ENCODE measurements at regions not wholly inside any gene's neighbourhood (a gene's known extent, or its start where the extent isn't known, plus 50 kb on each side); places are given as distances from the start of the nearest gene placed in this dataset.

DNA sequence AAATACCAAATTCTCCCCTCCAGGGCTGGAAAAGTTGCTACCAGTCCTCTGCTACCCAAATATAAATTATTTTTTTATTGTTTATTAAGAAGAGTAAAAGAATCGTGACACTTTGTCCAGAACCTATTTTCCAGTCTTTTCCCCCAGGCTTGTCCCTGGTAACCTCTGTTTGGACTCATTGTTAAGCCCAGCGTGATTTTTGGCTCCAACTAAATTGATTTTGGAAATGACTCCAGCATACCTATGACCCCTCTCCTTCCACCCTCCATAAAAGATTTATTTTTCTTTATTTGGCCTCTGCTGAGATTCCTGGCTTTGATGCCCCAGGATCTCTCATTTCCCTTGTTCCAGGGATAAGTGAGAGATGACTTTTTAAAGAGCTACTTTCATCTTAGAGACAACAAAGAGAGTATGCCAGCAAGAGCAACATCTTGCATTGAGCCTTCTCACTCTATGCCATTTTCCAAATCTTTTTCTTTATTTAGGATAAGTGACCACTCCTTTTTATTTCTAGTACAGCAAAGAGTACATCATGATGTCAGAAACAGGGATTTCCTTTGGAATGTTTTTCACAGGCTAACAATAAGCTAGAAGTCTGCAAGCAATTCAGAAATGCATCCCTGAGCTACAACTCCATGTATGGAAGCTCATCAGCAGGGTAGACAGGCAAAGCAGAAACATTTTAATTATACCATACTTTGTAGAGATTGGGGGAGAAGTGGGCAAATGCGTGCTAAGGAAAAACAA is 75.8 kb downstream of the DAD1 start:
- DNase-seq (ENCODE audit: low read depth in 2 of 2): no peak

DNA sequence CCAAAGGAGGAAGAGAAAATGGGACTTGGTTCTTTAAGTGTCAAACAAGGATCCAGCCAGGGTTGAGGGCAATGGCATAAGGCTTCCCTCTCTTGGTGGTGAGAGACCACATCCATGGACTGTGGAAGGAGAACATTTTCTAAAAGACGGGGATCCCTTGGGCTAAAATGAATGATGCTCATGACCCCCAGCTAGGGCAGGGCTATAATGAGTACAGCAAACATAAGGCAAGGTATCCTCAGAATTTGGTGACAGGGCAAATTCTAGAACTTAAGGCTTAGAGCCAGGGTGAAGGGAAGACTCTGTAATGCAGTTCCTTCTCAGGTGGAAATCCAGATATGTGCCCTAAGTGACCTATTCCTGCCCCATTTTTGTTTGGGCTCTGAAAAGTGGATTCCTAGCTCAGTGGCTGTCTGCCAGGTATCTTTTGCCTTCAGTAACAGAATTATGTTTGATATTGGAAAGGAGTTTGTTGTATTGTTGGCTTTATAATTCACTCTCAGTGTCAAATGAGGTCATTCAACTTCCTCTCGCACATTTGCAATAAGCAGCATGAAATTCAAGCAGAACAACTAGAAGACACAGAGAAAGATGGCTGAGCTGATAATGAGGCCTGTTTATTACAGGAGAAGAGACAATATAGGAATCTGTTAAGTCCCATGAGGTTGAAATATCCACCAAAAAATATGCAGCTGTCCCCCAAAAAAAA is 76.8 kb downstream of the DAD1 start:
- DNase-seq (ENCODE audit: low read depth in 2 of 2): no peak

DNA sequence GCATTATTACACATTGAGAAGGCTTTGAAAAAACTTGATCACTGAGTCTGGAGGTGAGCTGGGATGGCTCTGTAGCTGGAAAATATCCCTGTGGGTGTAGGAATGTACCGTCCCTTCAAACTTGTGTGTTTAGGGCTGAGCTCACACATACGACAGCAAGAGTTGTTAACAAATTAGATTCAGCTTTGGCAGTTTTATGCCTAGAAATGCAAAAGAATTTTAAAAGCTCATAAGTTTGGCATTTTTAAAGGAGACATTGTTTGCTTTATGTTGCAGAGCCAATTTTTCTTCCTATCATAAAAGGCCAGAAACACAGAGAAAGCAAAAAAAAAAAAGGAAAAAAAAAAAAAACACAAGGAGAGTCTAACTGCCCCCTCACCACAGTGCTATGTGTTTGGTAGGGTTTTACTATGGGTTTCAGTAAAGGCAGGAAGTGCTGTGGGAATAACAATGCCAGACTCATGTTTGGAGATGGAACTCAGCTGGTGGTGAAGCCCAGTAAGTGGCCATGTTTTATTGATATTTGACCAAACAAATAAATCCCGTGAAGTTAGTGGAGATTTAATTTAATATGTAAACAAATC is 78.4 kb downstream of the DAD1 start:
- no peak for DNase-seq (ENCODE audit: low read depth in 2 of 2)

DNA sequence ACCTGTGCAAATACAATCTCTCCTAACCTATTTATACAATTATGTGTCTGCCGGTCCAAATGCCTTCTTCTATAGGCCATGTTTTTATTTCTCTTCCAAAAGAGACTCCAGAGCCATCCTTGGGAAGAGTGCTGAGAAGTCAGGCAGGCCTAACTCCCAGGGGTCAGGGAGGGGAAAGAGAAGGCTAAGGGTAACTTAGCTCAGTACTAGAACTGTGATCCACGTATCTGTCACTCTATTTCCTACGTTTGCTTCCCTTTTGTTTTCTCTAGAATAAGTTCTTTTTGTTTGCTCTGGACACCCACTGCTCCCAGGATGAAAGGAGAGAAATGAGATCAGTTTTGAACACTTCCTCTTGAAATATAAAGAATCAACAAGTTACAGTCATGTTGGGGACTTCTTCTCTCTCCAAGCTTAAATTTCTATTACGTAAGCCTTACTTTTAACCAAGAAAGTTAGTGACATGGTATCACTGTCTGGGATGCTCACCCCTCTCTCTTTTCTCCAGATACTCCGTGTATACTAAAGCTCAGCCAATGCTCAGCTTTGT is 79.2 kb downstream of the DAD1 start:
- no peak for DNase-seq (ENCODE audit: low read depth in 2 of 2)

DNA sequence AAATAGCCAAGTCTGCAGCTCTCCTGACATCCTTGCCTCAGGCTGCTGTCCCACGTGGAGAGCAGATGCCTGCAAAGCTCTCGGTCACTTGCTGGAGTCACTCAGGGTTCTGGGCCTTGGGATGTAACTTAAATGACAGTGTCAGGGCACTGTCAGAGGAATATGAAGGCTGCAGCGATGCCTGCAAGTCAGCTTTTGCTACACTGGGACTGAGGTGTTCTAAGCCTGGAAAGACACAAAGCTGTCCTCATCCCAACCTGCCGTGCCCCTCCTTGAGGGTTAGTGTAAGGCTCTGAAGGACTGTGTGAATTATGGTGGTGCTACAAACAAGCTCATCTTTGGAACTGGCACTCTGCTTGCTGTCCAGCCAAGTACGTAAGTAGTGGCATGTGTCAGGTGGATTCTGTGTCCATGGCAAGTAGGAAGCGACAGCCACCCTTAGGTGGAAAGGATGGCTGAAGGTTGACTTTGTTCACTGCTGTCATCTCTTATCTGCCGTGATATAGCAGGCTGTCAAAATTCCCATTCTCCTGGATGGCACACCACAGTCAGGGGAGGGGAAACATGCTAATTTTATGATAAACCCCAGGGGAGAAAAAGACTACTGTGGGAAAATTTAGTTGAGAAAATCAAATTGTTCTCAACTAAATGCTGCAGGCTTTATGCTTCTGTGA is 79.9 kb downstream of the DAD1 start:
- no peak for DNase-seq (ENCODE audit: low read depth in 2 of 2)

DNA sequence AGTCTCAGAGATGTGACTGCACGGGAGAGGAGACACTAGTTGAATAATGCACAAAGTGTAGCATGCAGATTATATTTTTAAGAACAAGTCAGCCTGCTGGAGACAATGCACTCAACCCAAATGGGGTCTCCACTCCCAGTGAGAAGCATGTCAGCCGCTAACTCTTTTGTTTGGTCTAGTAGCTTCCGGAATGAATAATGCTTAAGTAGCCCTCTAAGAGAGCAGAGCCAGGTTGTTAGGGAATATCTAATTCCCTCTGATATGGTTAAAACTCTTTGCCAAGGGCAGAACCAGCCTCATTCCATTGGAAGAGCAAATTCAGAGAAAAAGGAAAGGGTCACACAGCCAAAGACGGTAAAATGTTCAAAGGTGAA is 80.4 kb downstream of the DAD1 start:
- no peak for DNase-seq (ENCODE audit: low read depth in 2 of 2)

DNA sequence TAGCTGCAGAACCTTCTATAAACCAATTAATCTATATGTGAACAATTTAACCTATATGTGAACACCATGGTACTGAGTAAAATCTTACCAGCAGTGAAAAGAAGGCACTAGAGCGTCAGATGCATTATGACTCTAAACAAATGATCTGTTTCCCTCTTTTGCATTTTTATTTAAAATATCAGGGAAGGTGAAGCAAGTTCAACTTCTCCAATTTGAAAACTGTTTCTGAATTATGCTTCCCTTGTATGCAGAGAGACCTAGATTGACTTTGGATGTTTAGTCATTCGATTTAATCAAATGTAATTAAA is 80.9 kb downstream of the DAD1 start:
- DNase-seq (ENCODE audit: low read depth in 2 of 2): no peak

DNA sequence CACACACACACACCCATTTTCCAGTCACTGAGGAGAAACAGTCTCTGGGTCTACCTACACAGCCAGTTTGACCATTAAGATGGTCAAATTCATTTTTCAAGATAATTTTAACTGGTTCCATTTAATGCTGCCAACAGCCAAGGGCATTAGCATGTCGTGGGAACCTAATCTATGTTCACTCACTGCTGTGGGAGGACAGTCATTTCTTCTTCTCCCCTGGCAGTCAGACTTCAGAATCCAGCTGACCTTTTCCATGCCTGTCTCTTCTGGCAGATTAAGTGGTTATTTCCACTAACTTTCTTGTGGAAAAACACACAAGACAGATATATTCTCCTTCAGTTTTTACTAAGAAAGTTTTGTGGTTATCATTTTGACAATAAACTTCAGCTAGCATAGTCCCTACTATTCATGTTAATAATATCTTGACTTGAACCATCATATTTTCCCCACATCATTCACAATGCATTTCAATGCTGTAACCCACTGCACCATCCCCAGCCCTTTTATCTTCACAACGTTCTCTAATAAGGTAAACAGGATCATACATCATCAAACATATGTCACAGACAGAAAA is 82.2 kb downstream of the DAD1 start:
- no peak for DNase-seq (ENCODE audit: low read depth in 2 of 2)

DNA sequence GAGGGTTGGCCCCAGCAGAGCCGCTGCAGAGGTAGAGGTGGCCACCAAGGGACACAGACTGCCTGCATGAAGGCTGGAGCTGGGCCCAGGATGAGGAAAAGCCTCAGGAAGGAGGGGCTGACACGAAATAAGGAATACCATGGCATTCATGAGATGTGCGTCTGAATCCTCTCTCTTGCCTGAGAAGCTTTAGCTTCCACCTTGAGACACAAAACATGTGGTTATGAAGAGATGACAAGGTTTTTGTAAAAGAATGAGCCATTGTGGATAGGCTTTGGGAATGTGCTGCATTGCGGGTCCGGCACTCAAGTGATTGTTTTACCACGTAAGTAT is 82.7 kb downstream of the DAD1 start:
- DNase-seq (ENCODE audit: low read depth in 2 of 2): no peak

DNA sequence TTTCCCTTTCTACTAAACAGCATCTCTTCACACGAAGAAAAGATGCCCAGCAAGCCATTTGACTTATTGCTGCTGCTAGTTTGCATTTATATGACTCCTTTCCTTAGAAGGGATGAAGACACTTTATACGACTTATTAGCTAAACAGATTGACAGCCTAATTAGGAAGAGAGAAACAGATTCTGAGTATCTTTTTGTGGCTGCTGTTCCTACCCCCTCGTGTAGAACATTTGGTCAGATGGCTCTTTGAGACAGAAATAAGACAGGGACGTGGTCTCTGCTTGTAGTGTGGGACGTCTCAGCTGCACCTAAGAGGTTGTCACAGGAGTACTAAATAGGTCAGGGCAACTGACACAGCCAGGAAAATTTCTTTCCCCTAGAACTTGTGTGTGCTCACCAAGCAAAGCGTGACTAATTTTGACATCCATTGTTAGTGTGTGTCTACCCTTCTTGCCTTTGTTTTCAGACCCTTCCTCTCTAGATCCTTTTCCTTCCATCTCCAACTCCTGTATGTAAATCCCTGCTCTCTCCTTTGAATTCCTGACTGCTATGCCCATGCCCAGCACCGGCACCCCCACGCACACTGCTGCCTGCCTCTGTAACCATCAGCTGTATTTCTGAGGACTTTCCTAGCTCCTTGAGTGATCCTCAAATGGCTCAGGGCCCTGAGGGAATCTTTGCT is 83.2 kb downstream of the DAD1 start:
- no peak for DNase-seq (ENCODE audit: low read depth in 2 of 2)

DNA sequence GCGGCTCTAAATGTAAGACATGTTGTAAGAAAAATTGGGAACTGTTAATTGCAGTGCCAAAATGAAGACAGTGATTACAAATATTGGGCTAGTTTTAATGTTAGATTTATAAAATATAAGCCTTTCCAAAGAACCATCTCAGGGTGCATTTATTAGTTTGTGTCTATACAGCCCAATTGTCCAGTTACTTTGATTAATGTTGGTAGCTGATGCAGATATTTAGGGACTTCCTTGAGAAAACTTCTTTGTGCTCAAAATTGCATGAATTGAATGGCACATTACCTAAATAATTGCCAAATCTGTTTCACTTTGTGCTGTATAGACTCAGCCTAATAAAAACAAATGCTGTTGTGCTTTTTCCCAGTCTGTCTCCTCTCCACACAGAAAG is 83.7 kb downstream of the DAD1 start:
- DNase-seq (ENCODE audit: low read depth in 2 of 2): no peak

DNA sequence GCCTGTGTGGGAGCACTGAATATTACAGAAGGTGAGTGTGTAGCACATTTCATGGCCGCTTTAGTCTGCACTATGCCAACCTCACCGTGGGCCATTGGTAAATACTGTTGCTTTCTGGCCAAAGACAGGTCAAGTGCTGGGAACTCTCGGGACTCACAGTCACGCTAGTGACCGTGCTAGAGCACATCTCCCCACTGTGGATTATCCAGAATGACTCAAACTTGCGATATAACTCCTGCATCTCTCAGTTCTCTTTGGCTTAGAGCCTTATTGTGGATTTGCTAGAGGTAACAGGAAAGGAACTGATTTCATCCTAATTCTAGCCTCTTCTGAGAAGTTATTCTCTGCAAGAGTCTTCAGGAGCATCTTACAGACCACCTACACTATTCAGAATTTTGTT is 86.5 kb downstream of the DAD1 start:
- no peak for DNase-seq (ENCODE audit: low read depth in 2 of 2)

DNA sequence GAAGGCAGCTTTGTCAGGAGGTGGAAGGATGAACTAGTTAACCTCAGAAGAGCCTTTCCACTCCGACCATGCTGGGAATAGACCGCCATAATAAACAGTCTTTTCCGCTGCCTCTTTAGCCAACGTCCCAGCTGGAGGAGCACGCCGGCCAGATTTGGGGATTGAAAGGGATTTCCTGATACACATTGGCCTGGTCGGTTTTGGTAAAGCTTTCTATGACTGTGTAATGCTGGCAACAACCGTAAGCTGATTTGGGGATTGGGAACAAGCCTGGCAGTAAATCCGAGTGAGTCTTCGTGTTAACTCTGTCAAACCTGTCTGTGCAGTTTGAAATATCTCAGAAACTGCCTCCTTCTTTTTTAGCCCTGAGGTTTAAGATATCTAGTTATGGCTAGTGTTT is 87.0 kb downstream of the DAD1 start:
- no peak for DNase-seq (ENCODE audit: low read depth in 2 of 2)

DNA sequence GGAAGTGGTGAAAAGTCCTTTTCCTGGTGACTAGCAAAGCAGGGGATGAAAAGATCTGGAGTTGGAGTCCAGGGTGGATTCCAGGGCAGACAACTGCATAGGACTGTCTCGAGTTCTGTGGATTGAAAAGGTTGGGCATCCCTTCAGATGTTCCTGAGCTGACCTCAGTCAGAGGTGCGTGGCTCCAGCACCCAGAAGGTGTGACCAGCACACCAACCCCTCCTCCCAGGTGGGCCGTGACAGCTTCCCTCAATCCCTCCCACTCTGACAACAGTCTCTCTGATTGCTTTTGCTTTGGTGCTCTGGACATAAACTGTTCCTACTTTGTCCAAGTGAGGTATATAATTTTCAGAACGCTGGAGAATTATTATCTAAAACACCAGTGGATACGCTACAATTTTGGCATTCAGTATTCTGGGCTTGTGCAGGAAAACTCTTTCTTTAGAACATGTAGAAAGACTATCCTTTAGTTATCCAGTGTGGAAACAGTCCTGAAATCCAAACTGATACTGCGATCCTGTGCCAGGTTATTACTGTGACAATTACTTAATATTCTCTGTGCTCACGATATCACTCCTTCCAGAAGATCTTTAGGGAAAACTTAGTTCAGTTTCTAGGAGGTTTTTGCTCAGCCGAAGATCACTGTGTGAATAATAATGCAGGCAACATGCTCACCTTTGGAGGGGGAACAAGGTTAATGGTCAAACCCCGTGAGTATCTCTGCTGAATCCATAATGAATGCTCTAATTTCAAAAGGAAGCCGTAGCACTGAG is 87.9 kb downstream of the DAD1 start:
- no peak for DNase-seq (ENCODE audit: low read depth in 2 of 2)

DNA sequence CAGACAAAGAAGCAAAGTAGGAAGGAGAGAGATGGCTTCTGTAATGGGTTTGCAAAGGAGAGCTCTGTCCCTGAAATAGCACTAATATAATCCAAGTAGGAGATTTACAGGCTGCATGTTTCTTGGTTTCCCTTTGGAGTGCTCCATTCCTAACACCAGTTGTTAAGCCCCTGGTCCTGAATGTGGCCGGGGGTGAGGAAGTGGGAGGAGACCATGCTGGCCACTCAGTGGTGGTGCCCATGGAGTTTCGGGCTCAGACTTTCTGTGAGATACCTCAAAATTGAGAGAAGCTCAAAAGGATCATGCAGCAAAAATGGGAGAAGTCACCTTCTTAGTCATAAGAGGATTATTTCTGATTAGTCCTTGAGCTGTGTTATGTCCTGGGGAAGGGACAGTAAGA is 88.5 kb downstream of the DAD1 start:
- no peak for DNase-seq (ENCODE audit: low read depth in 2 of 2)

DNA sequence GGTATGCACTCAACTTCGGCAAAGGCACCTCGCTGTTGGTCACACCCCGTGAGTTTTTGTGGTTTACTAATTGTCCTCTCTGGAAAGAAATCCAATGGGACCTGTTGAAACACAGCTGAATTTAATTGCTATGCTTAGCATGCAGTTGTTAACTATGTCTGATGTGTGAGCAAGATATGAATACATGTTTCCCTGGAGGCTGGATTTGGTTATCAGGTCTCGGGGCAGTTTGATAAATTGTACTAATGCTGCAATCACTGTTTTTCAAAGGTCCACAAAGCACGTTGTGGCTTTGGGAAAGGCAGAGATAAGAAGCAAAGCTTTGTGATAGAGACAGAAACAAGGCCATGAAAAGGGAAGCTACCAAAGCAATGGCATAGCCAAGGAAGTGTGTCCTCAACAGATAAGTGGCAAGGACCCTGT is 91.3 kb downstream of the DAD1 start:
- DNase-seq (ENCODE audit: low read depth in 2 of 2): no peak

DNA sequence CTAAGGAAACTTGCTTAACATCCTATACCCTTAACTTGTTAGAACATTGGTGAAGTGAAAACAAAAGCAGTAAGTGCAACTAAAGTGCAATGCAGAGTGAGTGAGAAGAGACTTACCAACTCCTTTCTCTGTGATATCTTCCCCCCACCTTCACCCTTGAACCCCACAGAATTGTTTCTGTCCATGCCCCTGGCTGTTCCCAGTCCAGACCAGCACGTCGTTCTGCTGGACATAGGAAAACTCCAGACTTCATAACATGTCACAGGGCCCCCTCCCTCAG is 91.9 kb downstream of the DAD1 start:
- DNase-seq (ENCODE audit: low read depth in 2 of 2): no peak

DNA sequence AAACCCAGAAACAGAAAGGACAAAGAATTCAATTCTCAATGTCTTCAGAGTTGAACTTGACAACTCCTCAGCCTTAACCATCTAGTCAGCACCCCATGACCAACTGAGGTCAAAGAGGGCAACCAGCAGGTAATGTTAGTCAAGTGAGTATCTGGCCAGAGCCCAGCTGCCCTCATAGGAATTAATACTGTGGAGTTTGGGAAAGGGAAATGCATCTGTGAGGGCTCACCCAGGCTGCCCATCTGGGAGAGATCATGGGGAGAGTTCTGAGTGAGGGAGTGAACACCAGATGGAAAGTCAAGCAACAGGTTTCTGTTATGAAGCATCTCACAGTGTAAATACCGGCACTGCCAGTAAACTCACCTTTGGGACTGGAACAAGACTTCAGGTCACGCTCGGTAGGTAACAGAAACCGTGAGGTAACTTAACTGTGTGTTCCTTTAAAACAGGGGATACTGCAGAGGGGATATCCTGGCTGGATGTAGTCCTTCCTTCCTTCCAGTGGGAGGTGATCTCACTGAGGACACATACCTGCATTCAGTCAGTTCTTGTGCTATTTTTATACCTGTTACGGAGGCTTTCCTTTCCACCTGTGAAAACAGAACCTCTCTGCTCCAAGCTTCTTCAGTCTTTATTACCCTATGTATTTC is 94.4 kb downstream of the DAD1 start:
- no peak for DNase-seq (ENCODE audit: low read depth in 2 of 2)

DNA sequence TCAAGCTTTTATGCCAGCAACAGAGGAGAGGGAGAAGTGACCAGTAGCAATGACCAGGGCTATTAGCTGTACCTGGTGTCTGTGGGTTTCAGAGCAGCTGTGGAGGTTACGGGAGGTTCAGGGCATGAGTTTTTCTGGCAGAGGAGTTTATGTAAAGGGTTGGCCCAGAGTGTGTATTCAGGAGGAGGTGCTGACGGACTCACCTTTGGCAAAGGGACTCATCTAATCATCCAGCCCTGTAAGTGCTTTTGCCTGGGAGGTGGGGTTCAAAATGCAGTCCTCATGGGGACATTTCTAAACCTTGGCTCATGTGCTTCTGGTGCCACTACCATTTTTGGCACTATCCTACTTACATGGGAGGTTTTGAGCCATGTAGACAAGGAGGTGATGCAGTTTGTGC is 95.3 kb downstream of the DAD1 start:
- no peak for DNase-seq (ENCODE audit: low read depth in 2 of 2)

DNA sequence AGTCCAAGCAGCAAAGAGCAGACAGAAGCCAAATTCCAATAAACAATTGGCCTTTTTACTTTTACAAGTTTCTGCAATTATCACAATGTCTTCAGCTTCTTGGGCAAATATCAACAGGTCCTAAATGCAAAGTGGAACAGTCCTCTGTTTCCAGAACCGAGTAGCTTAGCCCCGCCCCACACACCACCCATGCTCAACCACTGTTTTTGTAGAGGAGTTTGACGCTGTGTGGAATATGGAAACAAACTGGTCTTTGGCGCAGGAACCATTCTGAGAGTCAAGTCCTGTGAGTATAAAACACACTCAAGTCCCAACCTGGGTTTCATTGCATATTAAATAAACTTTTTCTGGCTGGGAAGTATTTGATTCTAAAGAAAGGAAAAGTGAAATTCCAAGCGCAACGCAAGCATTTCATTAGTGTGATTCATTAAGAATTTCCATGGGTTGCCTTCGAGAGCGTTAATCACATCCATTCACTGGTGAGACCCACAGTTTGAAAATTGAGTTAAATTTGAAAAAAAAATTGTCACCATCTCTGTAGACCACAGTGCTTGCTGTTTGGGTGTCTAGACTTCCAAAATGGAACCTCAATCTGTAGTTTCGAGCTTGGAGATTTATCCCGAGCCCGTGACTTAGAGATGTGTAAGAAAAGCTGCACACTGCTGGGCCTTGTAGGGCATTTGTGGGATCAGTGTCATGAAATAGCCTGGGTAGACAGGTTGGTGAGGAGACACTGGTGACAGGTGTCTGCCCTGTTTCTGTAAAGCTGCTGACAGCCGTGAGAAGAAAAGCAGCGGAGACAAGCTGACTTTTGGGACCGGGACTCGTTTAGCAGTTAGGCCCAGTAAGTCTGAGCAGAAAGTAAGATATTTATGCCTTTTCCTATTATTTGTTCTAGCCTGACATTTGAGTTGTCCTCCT is 96.1 kb downstream of the DAD1 start:
- no peak for DNase-seq (ENCODE audit: low read depth in 2 of 2)

Data from stimulated activated CD8-positive, alpha-beta memory T cell treated with anti-CD3 and anti-CD28 coated beads, Interleukin-2, amount 100 ng/mL, for 48 hours (primary cell).